ENCODE measurements at regions not wholly inside any gene's neighbourhood (a gene's known extent, or its start where the extent isn't known, plus 50 kb on each side); places are given as distances from the start of the nearest gene placed in this dataset.

DNA sequence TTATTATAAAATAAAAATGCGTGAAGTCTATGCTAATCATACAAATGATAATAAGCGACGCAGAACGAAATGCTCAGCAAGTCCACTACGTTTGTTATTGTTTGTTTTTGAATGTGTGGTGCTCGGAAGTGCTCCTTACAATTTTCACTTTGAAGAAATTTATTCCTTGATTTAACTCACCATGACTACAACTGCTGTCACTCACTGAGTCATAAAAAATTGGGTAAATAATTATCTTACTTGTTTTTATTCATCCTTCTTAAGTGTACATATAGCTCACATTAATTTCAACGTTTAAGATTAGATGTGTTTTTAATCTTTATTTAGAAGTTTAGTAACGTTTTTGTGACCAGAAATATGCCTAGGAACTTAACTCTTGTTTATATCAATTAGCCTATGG is 66.7 kb upstream of the NANOGP8 start:
- intact Hi-C loops (cut with micrococcal nuclease; ENCODE audit: unreplicated experiment): no loop called here
- H3K36me3 ChIP-seq (ENCODE audit: low read depth): no peaks in the 10 kb centered on the region
- ChIA-PET POLR2A (ENCODE audit: unreplicated experiment) (no interaction called here), CTCF (no interaction called here)
- no peak for TF ChIP-seq EZH2 (IDR thresholded peaks at IDR 0.05; ENCODE audit: low read depth)
- TF ChIP-seq, protein P1, sequence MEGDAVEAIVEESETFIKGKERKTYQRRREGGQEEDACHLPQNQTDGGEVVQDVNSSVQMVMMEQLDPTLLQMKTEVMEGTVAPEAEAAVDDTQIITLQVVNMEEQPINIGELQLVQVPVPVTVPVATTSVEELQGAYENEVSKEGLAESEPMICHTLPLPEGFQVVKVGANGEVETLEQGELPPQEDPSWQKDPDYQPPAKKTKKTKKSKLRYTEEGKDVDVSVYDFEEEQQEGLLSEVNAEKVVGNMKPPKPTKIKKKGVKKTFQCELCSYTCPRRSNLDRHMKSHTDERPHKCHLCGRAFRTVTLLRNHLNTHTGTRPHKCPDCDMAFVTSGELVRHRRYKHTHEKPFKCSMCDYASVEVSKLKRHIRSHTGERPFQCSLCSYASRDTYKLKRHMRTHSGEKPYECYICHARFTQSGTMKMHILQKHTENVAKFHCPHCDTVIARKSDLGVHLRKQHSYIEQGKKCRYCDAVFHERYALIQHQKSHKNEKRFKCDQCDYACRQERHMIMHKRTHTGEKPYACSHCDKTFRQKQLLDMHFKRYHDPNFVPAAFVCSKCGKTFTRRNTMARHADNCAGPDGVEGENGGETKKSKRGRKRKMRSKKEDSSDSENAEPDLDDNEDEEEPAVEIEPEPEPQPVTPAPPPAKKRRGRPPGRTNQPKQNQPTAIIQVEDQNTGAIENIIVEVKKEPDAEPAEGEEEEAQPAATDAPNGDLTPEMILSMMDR (conservative IDR thresholded peaks at IDR 0.05): no peak
- no peak overlapping the region for H3K4me2 ChIP-seq
- no peaks in the 10 kb centered on the region for H3K4me1 ChIP-seq (replicated peaks; ENCODE audit: insufficient read depth)
- no peaks in the 10 kb centered on the region for H4K20me1 ChIP-seq (ENCODE audit: insufficient read depth)
- no peaks in the 10 kb centered on the region for H3K27me3 ChIP-seq (ENCODE audit: insufficient read depth, low read depth)
- no TSS peak for BruUV-seq (replicated peaks)
- no peaks in the 10 kb centered on the region for H3F3A ChIP-seq (ENCODE audit: insufficient read depth, low read depth)
- H3K4me3 ChIP-seq: no peak overlapping the region
- no peak overlapping the region for H3K27ac ChIP-seq
- H3K79me2 ChIP-seq (ENCODE audit: low read depth): no peaks in the 10 kb centered on the region
- no peak overlapping the region; the same call in 1 of the 2 replicates for H2AFZ ChIP-seq
- no peak for DNase-seq
- H3K9me2 ChIP-seq (ENCODE audit: insufficient read depth): no peaks in the 10 kb centered on the region
- no peaks in the 10 kb centered on the region for H3K9me3 ChIP-seq (ENCODE audit: insufficient read depth, low read depth)

DNA sequence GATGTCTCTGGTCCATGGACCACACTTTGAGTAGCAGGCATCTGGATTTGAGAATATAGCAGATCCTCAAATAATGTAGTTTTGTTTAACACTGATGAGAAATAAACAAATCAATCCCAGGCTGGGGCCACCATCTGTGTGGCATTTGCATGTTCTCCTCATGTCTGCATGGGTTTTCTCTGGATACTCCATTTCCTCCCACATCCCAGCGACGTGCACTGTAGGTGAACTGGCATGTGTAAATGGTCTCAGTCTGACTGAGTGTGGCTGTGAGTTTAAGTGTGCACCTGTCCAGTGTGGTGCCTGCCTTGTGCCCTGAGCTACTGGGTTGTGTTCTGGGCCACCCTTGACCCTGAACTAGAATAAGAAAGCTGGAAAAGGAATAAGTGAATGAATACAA is 66.3 kb upstream of the NANOGP8 start:
- Histone ChIP-seq H3K79me2 (ENCODE audit: low read depth) (no peaks in the 10 kb centered on the region), H2AFZ (no peak overlapping the region), H3K9me2 (ENCODE audit: insufficient read depth) (no peaks in the 10 kb centered on the region), H3K27me3 (ENCODE audit: insufficient read depth, low read depth) (no peaks in the 10 kb centered on the region), H3K4me1 (replicated peaks; ENCODE audit: insufficient read depth) (no peaks in the 10 kb centered on the region), H3K27ac (no peak overlapping the region), H3K36me3 (ENCODE audit: low read depth) (no peaks in the 10 kb centered on the region), H3F3A (ENCODE audit: insufficient read depth, low read depth) (no peaks in the 10 kb centered on the region), H3K9me3 (ENCODE audit: insufficient read depth, low read depth) (no peaks in the 10 kb centered on the region), H3K4me2 (no peak overlapping the region), H4K20me1 (ENCODE audit: insufficient read depth) (no peaks in the 10 kb centered on the region), H3K4me3 (no peak overlapping the region)
- BruUV-seq (replicated peaks): no TSS peak
- TF ChIP-seq, protein P1 (conservative IDR thresholded peaks at IDR 0.05): no peak
- no peak for TF ChIP-seq EZH2 (IDR thresholded peaks at IDR 0.05; ENCODE audit: low read depth)
- intact Hi-C loops (cut with micrococcal nuclease; ENCODE audit: unreplicated experiment): no loop called here
- no peak for DNase-seq
- ChIA-PET CTCF (no interaction called here), POLR2A (ENCODE audit: unreplicated experiment) (no interaction called here)

DNA sequence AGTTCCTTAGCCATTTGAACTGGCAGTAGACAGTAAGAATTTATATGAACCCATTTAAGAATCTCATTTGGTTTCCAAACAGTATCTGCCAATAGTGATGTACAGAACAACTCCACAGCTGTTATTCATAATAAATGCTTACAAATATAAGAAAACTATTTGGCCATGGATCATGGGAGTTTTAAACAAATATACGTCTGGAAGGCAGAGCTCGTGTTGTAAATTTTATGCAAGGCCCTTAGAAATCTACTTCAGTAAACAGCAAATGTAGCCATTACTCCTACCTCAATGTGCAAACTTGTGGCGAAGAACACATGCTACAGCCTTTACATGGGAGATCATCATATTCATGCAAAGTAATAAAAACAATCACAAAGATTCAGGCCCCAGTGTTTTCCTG is 65.3 kb upstream of the NANOGP8 start:
- intact Hi-C loops (cut with micrococcal nuclease; ENCODE audit: unreplicated experiment): no loop called here
- Histone ChIP-seq H3K27ac (no peak overlapping the region), H3F3A (ENCODE audit: insufficient read depth, low read depth) (no peaks in the 10 kb centered on the region), H3K4me3 (no peak overlapping the region), H3K36me3 (ENCODE audit: low read depth) (no peaks in the 10 kb centered on the region), H3K27me3 (ENCODE audit: insufficient read depth, low read depth) (no peaks in the 10 kb centered on the region), H3K4me1 (replicated peaks; ENCODE audit: insufficient read depth) (no peaks in the 10 kb centered on the region), H3K79me2 (ENCODE audit: low read depth) (no peaks in the 10 kb centered on the region), H3K9me2 (ENCODE audit: insufficient read depth) (no peaks in the 10 kb centered on the region), H2AFZ (no peak overlapping the region), H3K9me3 (ENCODE audit: insufficient read depth, low read depth) (no peaks in the 10 kb centered on the region), H3K4me2 (no peak overlapping the region), H4K20me1 (ENCODE audit: insufficient read depth) (no peaks in the 10 kb centered on the region)
- CTCF ChIA-PET: no interaction called here
- POLR2A ChIA-PET (ENCODE audit: unreplicated experiment): no interaction called here
- no peak for DNase-seq
- TF ChIP-seq, protein P1 (conservative IDR thresholded peaks at IDR 0.05): no peak
- TF ChIP-seq EZH2 (IDR thresholded peaks at IDR 0.05; ENCODE audit: low read depth): no peak
- no TSS peak for BruUV-seq (replicated peaks)
